ENCODE measurements at regions not wholly inside any gene's neighbourhood (a gene's known extent, or its start where the extent isn't known, plus 50 kb on each side); places are given as distances from the start of the nearest gene placed in this dataset.

DNA sequence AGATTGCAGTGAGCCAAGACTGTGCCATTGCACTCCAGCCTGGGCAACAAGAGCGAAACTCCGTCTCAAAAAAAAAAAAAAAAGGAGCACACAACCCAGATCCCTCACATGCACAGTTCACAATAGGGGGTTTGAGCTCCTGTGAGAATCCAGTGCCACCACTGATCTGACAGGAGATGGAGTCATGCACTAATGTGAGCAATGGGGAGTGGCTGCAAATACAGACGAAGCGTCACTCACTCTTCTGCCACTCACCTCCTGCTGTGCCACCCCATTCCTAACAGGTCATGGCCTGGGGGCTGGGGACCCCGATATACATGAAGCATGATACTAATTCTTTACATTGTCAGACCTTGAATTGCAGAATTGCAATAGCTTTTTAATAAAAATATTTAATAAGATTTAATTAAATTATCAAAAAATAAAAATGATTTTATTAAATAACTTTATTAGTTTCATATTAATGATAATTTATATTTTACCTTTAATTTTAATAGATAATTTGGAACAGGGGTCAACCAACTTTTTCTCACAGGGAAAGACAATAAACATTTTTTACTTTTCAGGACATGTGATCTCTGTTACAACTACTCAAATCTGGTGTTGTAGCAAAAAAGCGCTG lies 171.4 kb downstream of the COPRS start:
- H3K4me1 ChIP-seq (ENCODE audit: control insufficient read depth in 1 of 2, low read depth in 2 of 2): peaks cover 9 to 20% of the 10 kb centered on the region in 2 donors
- TF ChIP-seq CTCF (IDR thresholded peaks at IDR 0.05): no peak
- no peaks in the 10 kb centered on the region for H3K9me3 ChIP-seq
- no peaks in the 10 kb centered on the region for H3K27me3 ChIP-seq (replicated peaks; ENCODE audit: insufficient read depth)
- DNase-seq (ENCODE audit: low spot score): no peak
- H3K36me3 ChIP-seq: no peaks in the 10 kb centered on the region
- no peak overlapping the region for H3K27ac ChIP-seq
- ATAC-seq (ENCODE audit: insufficient number of reproducible peaks, low FRiP score, low read depth): no peak
- H3K4me3 ChIP-seq: no peak overlapping the region

- no peaks in the 10 kb centered on the region for H3K36me3 ChIP-seq
- H3K27me3 ChIP-seq (replicated peaks; ENCODE audit: insufficient read depth): no peaks in the 10 kb centered on the region
- H3K27ac ChIP-seq: no peak overlapping the region
- no peaks in the 10 kb centered on the region for H3K9me3 ChIP-seq
- no peak for TF ChIP-seq CTCF (IDR thresholded peaks at IDR 0.05)
- ATAC-seq (ENCODE audit: insufficient number of reproducible peaks, low FRiP score, low read depth): no peak
- H3K4me3 ChIP-seq: no peak overlapping the region
- peaks cover 0 to 8% of the 10 kb centered on the region in 2 donors for H3K4me1 ChIP-seq (ENCODE audit: control insufficient read depth in 1 of 2, low read depth in 2 of 2)
- no peak for DNase-seq (ENCODE audit: low spot score)
Observed at GRCh38 chr17:31686495-31686894, 172.5 kb downstream of the COPRS start.

GRCh38 chr17:31684901-31685300 lies 174.1 kb downstream of the COPRS start:
- H3K9me3 ChIP-seq: no peaks in the 10 kb centered on the region
- H3K4me3 ChIP-seq: no peak overlapping the region
- ATAC-seq (ENCODE audit: insufficient number of reproducible peaks, low FRiP score, low read depth): no peak
- no peak for DNase-seq (ENCODE audit: low spot score)
- H3K27ac ChIP-seq: no peak overlapping the region
- H3K4me1 ChIP-seq (ENCODE audit: control insufficient read depth in 1 of 2, low read depth in 2 of 2): peaks cover 0 to 5% of the 10 kb centered on the region in 2 donors
- no peaks in the 10 kb centered on the region for H3K36me3 ChIP-seq
- H3K27me3 ChIP-seq (replicated peaks; ENCODE audit: insufficient read depth): no peaks in the 10 kb centered on the region
- TF ChIP-seq CTCF (IDR thresholded peaks at IDR 0.05): no peak

GRCh38 chr17:31680126-31680525 lies 178.9 kb downstream of the COPRS start:
- H3K36me3 ChIP-seq: no peaks in the 10 kb centered on the region
- no peaks in the 10 kb centered on the region for H3K9me3 ChIP-seq
- H3K4me3 ChIP-seq: no peak overlapping the region
- no peak overlapping the region for H3K27ac ChIP-seq
- TF ChIP-seq CTCF (IDR thresholded peaks at IDR 0.05): no peak
- H3K27me3 ChIP-seq (replicated peaks; ENCODE audit: insufficient read depth): no peaks in the 10 kb centered on the region
- no peak for ATAC-seq (ENCODE audit: insufficient number of reproducible peaks, low FRiP score, low read depth)
- DNase-seq (ENCODE audit: low spot score): no peak
- peaks cover 0 to under 1% of the 10 kb centered on the region in 2 donors for H3K4me1 ChIP-seq (ENCODE audit: control insufficient read depth in 1 of 2, low read depth in 2 of 2)

DNA sequence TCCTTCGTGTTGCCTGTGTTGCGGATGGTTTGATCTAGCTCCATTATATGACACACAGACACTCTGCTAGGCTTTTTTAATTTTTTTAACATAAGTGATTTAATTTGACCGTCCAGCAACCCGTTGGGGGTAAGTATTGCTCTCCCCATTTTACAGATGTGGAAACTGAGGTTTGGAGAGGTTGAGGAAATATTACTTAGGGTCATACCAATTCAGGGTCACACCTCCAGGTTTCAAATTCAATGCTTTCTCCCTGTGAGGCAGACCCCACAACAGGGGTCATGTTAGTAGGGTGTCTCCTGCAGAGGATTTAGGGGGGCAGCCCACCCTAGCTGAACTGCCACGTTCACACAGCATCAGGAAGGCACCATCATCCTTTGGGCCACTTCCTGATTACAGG lies 179.4 kb downstream of the COPRS start:
- no peaks in the 10 kb centered on the region for H3K27me3 ChIP-seq (replicated peaks; ENCODE audit: insufficient read depth)
- no peak overlapping the region for H3K4me3 ChIP-seq
- H3K4me1 ChIP-seq (ENCODE audit: control insufficient read depth in 1 of 2, low read depth in 2 of 2): peaks cover 0 to 5% of the 10 kb centered on the region in 2 donors
- DNase-seq (ENCODE audit: low spot score) (no peak), ATAC-seq (ENCODE audit: insufficient number of reproducible peaks, low FRiP score, low read depth) (no peak)
- H3K9me3 ChIP-seq: no peaks in the 10 kb centered on the region
- H3K36me3 ChIP-seq: no peaks in the 10 kb centered on the region
- TF ChIP-seq CTCF (IDR thresholded peaks at IDR 0.05): no peak
- H3K27ac ChIP-seq: no peak overlapping the region
